ENCODE measurements at regions not wholly inside any gene's neighbourhood (a gene's known extent, or its start where the extent isn't known, plus 50 kb on each side); places are given as distances from the start of the nearest gene placed in this dataset.
"Not testable (repeated sequence)": the region's sequence is repeated elsewhere in the genome, so short reads cannot be mapped to it uniquely, and the experiment has no call there.

DNA sequence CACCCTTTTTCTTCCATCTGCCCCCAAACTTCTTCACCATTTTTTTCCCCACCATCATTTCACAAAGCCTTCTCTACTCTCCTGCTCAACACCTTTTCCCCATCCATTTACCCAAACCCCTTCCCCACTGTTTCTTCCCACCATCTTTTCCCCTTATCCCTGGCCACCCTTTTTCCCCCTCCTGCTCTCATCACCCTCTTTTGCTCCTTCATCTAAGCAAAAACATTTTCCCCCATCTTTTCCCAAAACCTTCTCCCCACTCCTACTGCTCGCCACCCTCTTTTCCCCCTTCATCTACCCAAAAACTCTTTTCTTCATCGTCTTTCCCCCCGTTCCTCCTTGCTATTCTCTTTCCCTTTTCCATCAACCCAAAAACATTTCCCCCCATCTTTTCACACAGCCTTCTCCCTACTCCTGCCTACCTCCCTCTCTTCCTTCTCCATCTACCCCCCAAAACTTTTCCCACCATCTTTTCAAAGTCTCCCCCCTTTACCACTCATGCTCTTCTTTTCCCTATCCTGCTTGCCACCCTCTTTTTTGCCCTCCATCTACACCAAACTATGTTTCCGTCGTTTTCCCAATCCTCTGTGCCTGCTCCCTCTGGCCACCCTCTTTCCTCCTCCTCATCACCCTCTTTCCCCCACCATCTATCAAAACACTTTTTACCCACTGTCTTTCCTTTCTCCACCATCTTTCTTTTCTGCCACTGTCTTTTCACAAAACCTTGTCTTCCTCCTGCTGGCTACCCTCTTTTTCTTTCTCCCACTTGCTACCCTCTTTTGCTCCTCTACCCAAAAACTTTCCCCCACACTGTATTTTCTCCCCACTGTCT, 205.8 kb upstream of the WSB1 start:
- H3K4me3 ChIP-seq (replicated peaks in 1 of 2; ENCODE audit: low read depth in 2 of 2, low read length in 2 of 2): no peak overlapping the region
- no peak for DNase-seq (ENCODE audit: low read depth in 2 of 2)
- TF ChIP-seq, protein P1, sequence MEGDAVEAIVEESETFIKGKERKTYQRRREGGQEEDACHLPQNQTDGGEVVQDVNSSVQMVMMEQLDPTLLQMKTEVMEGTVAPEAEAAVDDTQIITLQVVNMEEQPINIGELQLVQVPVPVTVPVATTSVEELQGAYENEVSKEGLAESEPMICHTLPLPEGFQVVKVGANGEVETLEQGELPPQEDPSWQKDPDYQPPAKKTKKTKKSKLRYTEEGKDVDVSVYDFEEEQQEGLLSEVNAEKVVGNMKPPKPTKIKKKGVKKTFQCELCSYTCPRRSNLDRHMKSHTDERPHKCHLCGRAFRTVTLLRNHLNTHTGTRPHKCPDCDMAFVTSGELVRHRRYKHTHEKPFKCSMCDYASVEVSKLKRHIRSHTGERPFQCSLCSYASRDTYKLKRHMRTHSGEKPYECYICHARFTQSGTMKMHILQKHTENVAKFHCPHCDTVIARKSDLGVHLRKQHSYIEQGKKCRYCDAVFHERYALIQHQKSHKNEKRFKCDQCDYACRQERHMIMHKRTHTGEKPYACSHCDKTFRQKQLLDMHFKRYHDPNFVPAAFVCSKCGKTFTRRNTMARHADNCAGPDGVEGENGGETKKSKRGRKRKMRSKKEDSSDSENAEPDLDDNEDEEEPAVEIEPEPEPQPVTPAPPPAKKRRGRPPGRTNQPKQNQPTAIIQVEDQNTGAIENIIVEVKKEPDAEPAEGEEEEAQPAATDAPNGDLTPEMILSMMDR (IDR thresholded peaks at IDR 0.05; ENCODE audit: low read depth, low read length): no peak

DNA sequence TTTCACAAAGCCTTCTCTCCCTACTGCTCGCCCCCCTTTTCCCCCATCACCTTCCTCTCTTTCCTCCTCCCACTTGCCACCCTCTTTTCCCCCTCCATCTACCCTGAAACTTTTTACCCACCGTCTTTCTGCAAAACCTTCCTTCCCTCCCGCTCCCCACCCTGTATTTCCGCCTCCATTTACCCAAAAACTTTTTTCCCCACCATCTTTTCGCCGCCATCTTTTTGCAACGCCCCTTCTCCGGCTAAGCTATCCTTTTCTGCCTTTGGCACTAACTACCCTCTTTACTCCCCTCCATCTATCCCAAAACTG, 205.2 kb upstream of the WSB1 start:
- TF ChIP-seq, protein P1 (IDR thresholded peaks at IDR 0.05; ENCODE audit: low read depth, low read length): no peak
- H3K4me3 ChIP-seq (replicated peaks in 1 of 2; ENCODE audit: low read depth in 2 of 2, low read length in 2 of 2): no peak overlapping the region
- DNase-seq (ENCODE audit: low read depth in 2 of 2): no peak

DNA sequence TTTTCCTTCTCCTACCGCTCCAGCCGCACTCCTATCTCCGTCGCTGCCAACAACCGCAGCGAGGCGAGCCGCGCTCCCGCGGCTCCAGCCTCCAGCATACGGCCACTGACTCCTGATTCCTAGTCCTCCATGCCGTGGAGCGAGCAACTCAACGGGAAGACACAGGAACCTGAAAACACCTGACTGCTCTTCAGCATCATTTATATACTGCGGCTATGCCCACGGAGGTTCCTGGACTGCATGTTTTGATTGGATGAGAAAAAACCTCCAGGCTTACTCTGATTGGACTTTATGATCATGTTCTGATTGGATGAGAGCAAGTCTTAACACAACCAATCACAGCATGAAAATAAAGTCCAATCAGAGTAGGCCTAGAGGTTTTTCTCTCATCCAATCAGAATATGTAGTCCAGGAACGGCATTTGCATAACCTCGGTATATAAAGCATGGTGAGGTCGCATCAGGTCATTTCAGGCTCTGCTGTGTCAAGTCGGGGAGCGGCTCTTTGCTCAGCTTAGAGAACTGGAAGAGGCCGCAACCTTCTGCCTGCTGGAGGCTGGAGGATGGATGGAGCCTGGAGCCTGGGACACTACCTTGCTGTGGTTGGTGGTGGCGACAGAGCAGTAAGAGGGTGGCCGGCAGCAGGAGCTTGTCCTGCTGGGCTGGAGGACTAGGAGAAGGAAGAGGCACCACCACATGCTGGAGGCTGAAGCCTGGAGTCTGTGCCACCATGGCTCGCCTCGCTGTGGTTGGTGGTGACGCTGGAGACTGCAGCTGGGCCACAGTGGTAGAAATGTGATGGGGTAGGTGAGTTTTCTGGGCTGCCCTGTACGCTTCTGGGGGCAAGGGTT, 204.6 kb upstream of the WSB1 start:
- not testable (repeated sequence) for DNase-seq (ENCODE audit: low read depth in 2 of 2); H3K4me3 ChIP-seq (replicated peaks in 1 of 2; ENCODE audit: low read depth in 2 of 2, low read length in 2 of 2)

DNA sequence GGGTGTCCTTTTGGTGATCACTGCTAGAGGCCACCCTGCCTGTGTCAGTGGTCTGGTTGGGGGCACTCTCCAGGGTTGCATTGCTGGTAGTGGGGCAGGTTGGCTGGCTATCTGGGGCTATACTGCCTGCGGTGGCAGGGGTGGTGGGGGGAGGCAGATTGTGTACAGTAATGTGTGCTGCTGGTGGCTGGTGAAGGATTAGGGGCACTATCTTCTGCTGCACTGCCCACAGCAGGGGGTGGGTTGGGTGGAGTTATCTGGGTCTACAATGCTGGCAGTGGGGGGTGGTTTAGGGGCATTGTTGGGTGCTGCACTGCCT, 204.0 kb upstream of the WSB1 start:
- TF ChIP-seq, protein P1 (IDR thresholded peaks at IDR 0.05; ENCODE audit: low read depth, low read length): no peak
- no peak overlapping the region for H3K4me3 ChIP-seq (replicated peaks in 1 of 2; ENCODE audit: low read depth in 2 of 2, low read length in 2 of 2)
- no peak for DNase-seq (ENCODE audit: low read depth in 2 of 2)

DNA sequence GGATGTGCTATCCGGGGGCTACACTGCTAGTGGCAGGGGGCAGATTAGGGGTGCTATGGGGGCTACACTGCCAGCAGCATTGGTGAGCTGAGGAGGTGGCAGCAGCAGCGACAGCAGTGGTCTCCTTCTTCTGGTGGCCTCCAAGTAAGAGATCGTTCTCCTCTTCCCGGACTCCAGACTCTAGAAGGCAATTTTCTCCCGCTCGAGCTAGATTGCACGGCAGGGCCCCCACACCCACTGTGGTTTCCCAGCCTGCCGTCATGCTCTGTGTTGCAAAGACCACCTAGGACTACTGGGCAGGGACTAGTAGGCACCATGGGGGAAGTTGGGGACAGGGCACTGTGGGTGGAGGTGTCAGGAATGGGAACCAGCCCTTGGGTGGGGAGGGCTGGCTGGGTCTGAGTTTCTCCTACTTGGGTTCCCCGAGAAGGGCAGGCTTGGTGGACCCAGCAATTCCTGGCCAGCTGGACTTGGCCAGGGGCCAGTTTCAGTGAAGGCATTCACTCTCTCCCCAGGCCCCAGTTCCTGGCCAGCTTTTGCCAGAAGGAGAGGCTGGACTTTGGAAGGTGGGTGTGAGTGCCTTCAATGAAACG, 203.4 kb upstream of the WSB1 start:
- not testable (repeated sequence) for DNase-seq (ENCODE audit: low read depth in 2 of 2); H3K4me3 ChIP-seq (replicated peaks in 1 of 2; ENCODE audit: low read depth in 2 of 2, low read length in 2 of 2)

DNA sequence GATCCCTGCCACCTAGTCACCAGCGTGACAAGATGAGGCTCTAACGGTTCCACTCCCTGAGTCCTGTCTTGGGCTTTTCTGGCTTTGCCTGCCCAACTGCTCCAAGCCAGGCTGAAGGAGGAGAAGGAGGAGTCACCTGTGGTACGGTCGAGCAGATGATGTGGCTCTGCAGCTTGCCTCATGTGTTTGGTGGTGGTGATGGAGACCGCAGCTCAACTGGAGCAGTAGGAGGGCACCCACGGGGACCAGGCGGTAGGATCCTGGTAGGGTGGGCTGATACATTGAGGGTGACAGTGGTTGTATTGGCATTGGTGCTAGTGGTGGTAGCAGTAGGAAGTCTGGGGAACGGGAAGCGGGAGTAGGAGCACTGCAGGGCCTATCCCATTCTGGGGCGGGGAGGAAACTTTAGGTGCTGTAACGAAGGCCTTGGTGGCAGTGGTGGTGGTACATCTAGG, 202.8 kb upstream of the WSB1 start:
- TF ChIP-seq, protein P1 (IDR thresholded peaks at IDR 0.05; ENCODE audit: low read depth, low read length): no peak
- no peak for DNase-seq (ENCODE audit: low read depth in 2 of 2)
- H3K4me3 ChIP-seq (replicated peaks in 1 of 2; ENCODE audit: low read depth in 2 of 2, low read length in 2 of 2): no peak overlapping the region

DNA sequence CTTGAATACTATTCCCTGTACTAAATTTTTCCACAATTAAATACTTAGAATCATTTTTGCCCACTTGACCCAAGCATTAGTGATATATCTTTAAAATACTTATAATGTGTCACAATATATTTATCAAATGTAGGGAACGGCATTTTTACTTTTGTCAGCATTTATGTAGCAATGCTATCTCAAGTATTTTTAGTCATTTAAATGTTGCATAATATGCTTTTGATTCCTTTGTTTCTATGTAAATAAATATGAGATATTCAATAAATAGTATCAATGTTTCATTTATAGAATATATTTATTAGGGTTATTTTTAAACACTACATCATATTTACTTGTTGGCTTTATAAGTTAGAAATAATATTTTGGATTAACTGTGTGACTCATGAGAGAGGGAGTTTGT, 199.7 kb upstream of the WSB1 start:
- not testable (repeated sequence) for DNase-seq (ENCODE audit: low read depth in 2 of 2); H3K4me3 ChIP-seq (replicated peaks in 1 of 2; ENCODE audit: low read depth in 2 of 2, low read length in 2 of 2)

DNA sequence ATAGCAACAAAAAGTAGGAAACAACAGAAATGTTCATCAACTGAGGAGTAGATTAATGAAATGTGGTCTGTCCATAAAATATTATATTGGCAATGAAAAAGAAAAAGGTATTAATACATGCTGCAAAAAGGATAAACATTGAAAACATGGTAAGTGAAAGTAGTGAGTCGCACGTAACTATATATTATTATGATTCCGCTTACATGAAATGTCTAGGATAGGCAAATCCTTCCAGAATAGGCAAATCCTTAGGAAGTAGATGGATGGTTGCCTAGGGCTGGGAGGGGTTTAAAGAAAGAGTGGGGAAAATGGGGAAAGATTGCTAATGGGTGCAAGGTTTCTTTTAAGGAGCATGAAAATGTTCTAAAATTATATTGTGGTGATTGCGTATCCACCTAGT, 198.1 kb upstream of the WSB1 start:
- H3K4me3 ChIP-seq (replicated peaks in 1 of 2; ENCODE audit: low read depth in 2 of 2, low read length in 2 of 2); DNase-seq (ENCODE audit: low read depth in 2 of 2): not testable (repeated sequence)

DNA sequence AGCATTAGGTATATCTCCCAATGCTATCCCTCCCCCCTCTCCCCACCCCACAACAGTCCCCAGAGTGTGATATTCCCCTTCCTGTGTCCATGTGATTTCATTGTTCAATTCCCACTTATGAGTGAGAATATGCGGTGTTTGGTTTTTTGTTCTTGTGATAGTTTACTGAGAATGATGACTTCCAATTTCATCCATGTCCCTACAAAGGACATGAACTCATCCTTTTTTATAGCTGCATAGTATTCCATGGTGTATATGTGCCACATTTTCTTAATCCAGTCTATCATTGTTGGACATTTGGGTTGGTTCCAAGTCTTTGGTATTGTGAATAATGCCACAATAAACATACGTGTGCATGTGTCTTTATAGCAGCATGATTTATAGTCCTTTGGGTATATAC, 194.6 kb upstream of the WSB1 start:
- H3K4me3 ChIP-seq (replicated peaks in 1 of 2; ENCODE audit: low read depth in 2 of 2, low read length in 2 of 2); DNase-seq (ENCODE audit: low read depth in 2 of 2): not testable (repeated sequence)

DNA sequence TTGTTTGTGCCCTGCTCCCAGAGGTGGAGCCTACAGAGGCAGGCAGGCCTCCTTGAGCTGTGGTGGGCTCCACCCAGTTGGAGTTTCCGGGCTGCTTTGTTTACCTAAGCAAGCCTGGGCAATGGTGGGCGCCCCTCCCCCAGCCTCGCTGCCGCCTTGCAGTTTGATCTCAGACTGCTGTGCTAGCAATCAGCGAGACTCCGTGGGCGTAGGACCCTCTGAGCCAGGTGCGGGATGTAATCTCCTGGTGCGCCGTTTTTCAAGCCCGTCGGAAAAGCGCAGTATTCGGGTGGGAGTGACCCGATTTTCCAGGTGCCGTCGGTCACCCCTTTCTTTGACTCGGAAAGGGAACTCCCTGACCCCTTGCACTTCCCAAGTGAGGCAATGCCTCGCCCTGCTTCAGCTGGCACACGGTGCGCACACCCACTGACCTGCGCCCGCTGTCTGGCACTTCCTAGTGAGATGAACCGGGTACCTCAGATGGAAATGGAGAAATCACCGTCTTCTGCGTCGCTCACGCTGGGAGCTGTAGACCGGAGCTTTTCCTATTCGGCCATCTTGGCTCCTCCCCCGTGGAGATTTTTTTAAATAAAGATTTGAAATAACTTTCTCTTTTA, 189.2 kb upstream of the WSB1 start:
- H3K4me3 ChIP-seq (replicated peaks in 1 of 2; ENCODE audit: low read depth in 2 of 2, low read length in 2 of 2); DNase-seq (ENCODE audit: low read depth in 2 of 2): not testable (repeated sequence)

All from cardiac fibroblast (primary cell).